HG03139 (cell line): ENCODE measurements at regions not wholly inside any gene's neighbourhood (a gene's known extent, or its start where the extent isn't known, plus 50 kb on each side); places are given as distances from the start of the nearest gene placed in this dataset.

ENCODE experiments used
- ATAC-seq: cut with Tn5 transposase; IDR thresholded peaks from one replicate; pipeline ENCODE4 v1.9.1; 2021; ENCODE audit not compliant: unreplicated experiment

- ATAC-seq = no peak
Observed at GRCh38 chr5:159775890-159776289, 140.4 kb upstream of the ADRA1B start.

- ATAC-seq = no peak
Observed at GRCh38 chr5:159777049-159777660, 139.1 kb upstream of the ADRA1B start.

GRCh38 chr5:159779481-159779880, 136.8 kb upstream of the ADRA1B start:
- ATAC-seq = no peak

GRCh38 chr5:159780246-159780645, 136.0 kb upstream of the ADRA1B start:
- ATAC-seq = no peak

- no peak for ATAC-seq
Observed at GRCh38 chr5:159781626-159782157, 134.6 kb upstream of the ADRA1B start.

GRCh38 chr5:159782197-159782994, 133.9 kb upstream of the ADRA1B start:
- no peak for ATAC-seq

GRCh38 chr5:159782995-159783300, 133.3 kb upstream of the ADRA1B start:
- no peak for ATAC-seq

- no peak for ATAC-seq
Observed at GRCh38 chr5:159783726-159784247, 132.5 kb upstream of the ADRA1B start.

GRCh38 chr5:159784993-159785392, 131.3 kb upstream of the ADRA1B start:
- no peak for ATAC-seq

GRCh38 chr5:159785656-159786055, 130.6 kb upstream of the ADRA1B start:
- no peak for ATAC-seq

- no peak for ATAC-seq
Observed at GRCh38 chr5:159786201-159786600, 130.1 kb upstream of the ADRA1B start.

GRCh38 chr5:159786901-159787691, 129.2 kb upstream of the ADRA1B start:
- ATAC-seq = no peak

- no peak for ATAC-seq
Observed at GRCh38 chr5:159787837-159788236, 128.4 kb upstream of the ADRA1B start.

- no peak for ATAC-seq
Observed at GRCh38 chr5:159788835-159789331, 127.4 kb upstream of the ADRA1B start.

GRCh38 chr5:159792180-159792579, 124.1 kb upstream of the ADRA1B start:
- no peak for ATAC-seq

GRCh38 chr5:159797261-159797970, 118.9 kb upstream of the ADRA1B start:
- ATAC-seq = no peak

- no peak for ATAC-seq
Observed at GRCh38 chr5:159799701-159800100, 116.6 kb upstream of the ADRA1B start.

- no peak for ATAC-seq
Observed at GRCh38 chr5:159800131-159800840, 116.0 kb upstream of the ADRA1B start.

- no peak for ATAC-seq
Observed at GRCh38 chr5:159801303-159801702, 115.0 kb upstream of the ADRA1B start.

- no peak for ATAC-seq
Observed at GRCh38 chr5:159802661-159803060, 113.6 kb upstream of the ADRA1B start.
